HCT116 (cell line): ENCODE measurements at regions not wholly inside any gene's neighbourhood (a gene's known extent, or its start where the extent isn't known, plus 50 kb on each side); places are given as distances from the start of the nearest gene placed in this dataset.

ENCODE experiments used
- ATAC-seq: fragments of 200-7000 bp; cut with Tn5 transposase; 2 replicates; pipeline ENCODE4 v1.9.1; 2020; ENCODE audit warnings: mild to moderate bottlenecking, moderate library complexity
- BruUV-seq: library from RNA; stranded (reverse); fragments of 400-500 nt; replicated peaks from 2 replicates; lab custom pipeline; 2021; lab: Mats Ljungman, UMichigan
- CTCF ChIA-PET: fragments of 300-600 bp; sonication (Branson Sonifier 250); formaldehyde crosslinking; loops from one replicate; lab custom pipeline; 2021; ENCODE audit warnings: antibody characterized with exemption; lab: Charles Lee
- POLR2A ChIA-PET: fragments of 300-600, 350-600 bp; sonication (Branson Sonifier 250); formaldehyde crosslinking; loops from one replicate; lab custom pipeline; 2021; ENCODE audit warnings: antibody characterized with exemption; lab: Charles Lee
- RAD21 ChIA-PET, 2 experiments: fragments of 300-600 bp; sonication (Branson Sonifier 250); formaldehyde crosslinking; loops; one replicate each; lab custom pipeline; 2023; ENCODE audit warnings: low total read pairs in 2 of 2; ENCODE audit not compliant: uncharacterized antibody in 2 of 2, unreplicated experiment in 2 of 2, low non-redundant PET in 1 of 2; lab: Charles Lee
- DNase-seq: peaks from one replicate; pipeline ENCODE4 v3.0.0-alpha.2; 2010; ENCODE audit warnings: low read depth, low spot score
- H2AFZ ChIP-seq: fragments of 200-600 bp; shearing (Covaris generic), sonication (generic); 2 replicates; pipeline ENCODE4 v1.6.1; 2017; ENCODE audit warnings: low read depth, mixed run types, mixed read lengths, antibody characterized with exemption, low read length; ENCODE audit not compliant: poor library complexity, severe bottlenecking
- H3K27ac ChIP-seq: 2 replicates; pipeline ENCODE4 v1.5.1; 2012; ENCODE audit warnings: low read depth, low read length
- H3K27me3 ChIP-seq: fragments of 200-600 bp; sonication (generic); 2 replicates; pipeline ENCODE4 v1.6.1; 2016; ENCODE audit warnings: mixed run types, low read length, mixed read lengths; ENCODE audit not compliant: insufficient read depth
- H3K36me3 ChIP-seq, 2 experiments: fragments of 200-500 bp in 1 of 2; fragments of 200-600 bp in 1 of 2; sonication (Bioruptor generic) in 1 of 2; sonication (generic) in 1 of 2; 2 replicates each; pipeline versions ENCODE4 v1.5.1 to v1.6.1; 2014 to 2016; ENCODE audit warnings: low read length in 2 of 2, inconsistent platforms in 1 of 2, mixed read lengths in 1 of 2, mixed run types in 1 of 2; ENCODE audit not compliant: insufficient read depth in 2 of 2, control insufficient read depth in 1 of 2
- H3K4me1 ChIP-seq, 2 experiments: fragments of 200-600 bp in 1 of 2; sonication (generic) in 1 of 2; 2 replicates each; pipeline versions ENCODE4 v1.5.1 to v1.6.1; 2012 to 2017; ENCODE audit warnings: low read length in 2 of 2, inconsistent platforms in 1 of 2, mild to moderate bottlenecking in 1 of 2, mixed read lengths in 1 of 2, mixed run types in 1 of 2, moderate library complexity in 1 of 2; ENCODE audit not compliant: insufficient read depth in 2 of 2, control insufficient read depth in 1 of 2
- H3K4me2 ChIP-seq: fragments of 200-600 bp; sonication (generic); 2 replicates; pipeline ENCODE4 v1.6.1; 2017; ENCODE audit warnings: mixed run types, low read length, mixed read lengths
- H3K4me3 ChIP-seq, 2 experiments: fragments of 200-600 bp in 1 of 2; sonication (generic) in 1 of 2; replicated peaks in 1 of 2; 2 replicates each; pipeline ENCODE4 v1.5.1; 2011 to 2016; ENCODE audit warnings: low read length in 2 of 2, control low read depth in 1 of 2, low read depth in 1 of 2, mild to moderate bottlenecking in 1 of 2, mixed read lengths in 1 of 2, mixed run types in 1 of 2
- H3K79me2 ChIP-seq: fragments of 200-600 bp; sonication (generic); 2 replicates; pipeline ENCODE4 v1.6.1; 2017; ENCODE audit warnings: mild to moderate bottlenecking, mixed run types, low read length, moderate library complexity, mixed read lengths; ENCODE audit not compliant: insufficient read depth
- H3K9ac ChIP-seq: fragments of 200-600 bp; sonication (generic); 2 replicates; pipeline ENCODE4 v1.6.1; 2016; ENCODE audit warnings: low read length, mixed read lengths
- H3K9me2 ChIP-seq: fragments of 200-600 bp; sonication (generic), shearing (Covaris generic); 2 replicates; pipeline ENCODE4 v1.6.1; 2017; ENCODE audit warnings: mixed run types, mild to moderate bottlenecking, moderate library complexity; ENCODE audit not compliant: insufficient read depth
- H3K9me3 ChIP-seq, 2 experiments: fragments of 200-500 bp in 1 of 2; fragments of 200-600 bp in 1 of 2; sonication (Bioruptor generic) in 1 of 2; sonication (generic) in 1 of 2; 2 replicates each; pipeline ENCODE4 v1.6.1; 2014 to 2017; ENCODE audit warnings: low read length in 2 of 2, mixed read lengths in 2 of 2, inconsistent platforms in 1 of 2, low read depth in 1 of 2, mild to moderate bottlenecking in 1 of 2, mixed run types in 1 of 2, moderate library complexity in 1 of 2; ENCODE audit not compliant: control insufficient read depth in 1 of 2, insufficient read depth in 1 of 2
- H4K20me1 ChIP-seq: fragments of 200-600 bp; sonication (generic), shearing (Covaris generic); 2 replicates; pipeline ENCODE4 v1.6.1; 2017; ENCODE audit warnings: mixed run types, mild to moderate bottlenecking, moderate library complexity; ENCODE audit not compliant: insufficient read depth
- ATF3 ChIP-seq: IDR thresholded peaks from 2 replicates; pipeline ENCODE4 v1.6.1; 2012
- CTCF ChIP-seq, 3 experiments: fragments of 200-600 bp in 1 of 3; sonication (generic) in 1 of 3; IDR thresholded peaks in 2 of 3; conservative IDR thresholded peaks in 1 of 3; 2 replicates each; pipeline ENCODE4 v1.5.1; 2012 to 2017; ENCODE audit warnings: low read depth in 2 of 3, low read length in 2 of 3, antibody characterized with exemption in 1 of 3, borderline replicate concordance in 1 of 3, control low read depth in 1 of 3, mild to moderate bottlenecking in 1 of 3, mixed read lengths in 1 of 3, mixed run types in 1 of 3, moderate library complexity in 1 of 3; ENCODE audit not compliant: insufficient read depth in 1 of 3
- EGR1 ChIP-seq: IDR thresholded peaks from 2 replicates; pipeline ENCODE4 v1.6.1; 2012; ENCODE audit warnings: low read depth
- FOSL1 ChIP-seq: IDR thresholded peaks from 2 replicates; pipeline ENCODE4 v1.6.1; 2012; ENCODE audit warnings: low read depth
- POLR2AphosphoS5 ChIP-seq: IDR thresholded peaks from 2 replicates; pipeline ENCODE4 v1.6.1; 2011; ENCODE audit warnings: mild to moderate bottlenecking, low read depth, low read length, moderate library complexity
- REST ChIP-seq: IDR thresholded peaks from 2 replicates; pipeline ENCODE4 v1.6.1; 2012; ENCODE audit warnings: low read depth
- SP1 ChIP-seq: IDR thresholded peaks from 2 replicates; pipeline ENCODE4 v1.6.1; 2012; ENCODE audit warnings: low read depth
- ZFX ChIP-seq: fragments of 450-650 bp; IDR thresholded peaks from 2 replicates; pipeline ENCODE4 v1.6.1; 2017
- intact Hi-C: fragments of 100-400 bp; cut with micrococcal nuclease; formaldehyde crosslinking; loops from 2 replicates; pipeline ENCODE4 v1.10.0; 2022

- no peaks in the 10 kb centered on the region for H3K27me3 ChIP-seq
- CTCF ChIA-PET, result no interaction called here
- H3K9ac ChIP-seq, result no peak overlapping the region
- no peak overlapping the region for H3K4me2 ChIP-seq
- BruUV-seq, result no TSS peak
- no peak overlapping the region for H3K27ac ChIP-seq
- RAD21 ChIA-PET, result no interaction called here
- POLR2A ChIA-PET, result no interaction called here
- intact Hi-C loops, result no loop called here
- DNase-seq (no peak), ATAC-seq (no peak)
- H3K4me1 ChIP-seq, result peaks cover 0 to 2% of the 10 kb centered on the region in 2 experiments; a peak in 2 of 4 replicates
- no peak; the same call in 1 of the 2 replicates for TF ChIP-seq FOSL1
- TF ChIP-seq EGR1, result no peak
- no peak for TF ChIP-seq ZFX
- no peak for TF ChIP-seq POLR2AphosphoS5
- TF ChIP-seq ATF3, result no peak
- TF ChIP-seq CTCF (IDR thresholded peaks at IDR 0.05 in 2 of 3, conservative IDR thresholded peaks at IDR 0.05 in 1 of 3; ENCODE audit: borderline replicate concordance in 1 of 3, insufficient read depth in 1 of 3, low read depth in 2 of 3, low read length in 2 of 3), result no peak
- TF ChIP-seq REST, result no peak
- no peak for TF ChIP-seq SP1
- H3K4me3 ChIP-seq, result no peak overlapping the region
- H3K9me3 ChIP-seq, result no peaks in the 10 kb centered on the region
- no peaks in the 10 kb centered on the region for H3K36me3 ChIP-seq
- H3K79me2 ChIP-seq, result no peaks in the 10 kb centered on the region
- H4K20me1 ChIP-seq, result no peaks in the 10 kb centered on the region
- H2AFZ ChIP-seq, result no peak overlapping the region
- peaks cover under 1% of the 10 kb centered on the region; the same call in 1 of the 2 replicates for H3K9me2 ChIP-seq
Measured at GRCh38 chr12:89073027-89073398, 279.3 kb downstream of the DUSP6 start.
